Skin epidermis (tissue), 12 donors: ENCODE measurements at regions not wholly inside any gene's neighbourhood (a gene's known extent, or its start where the extent isn't known, plus 50 kb on each side); places are given as distances from the start of the nearest gene placed in this dataset.

Experiments used
- H3K27ac ChIP-seq, 21 experiments: fragments of 200-600 bp; sonication (generic) in 11 of 21; one replicate each; pipeline ENCODE4 v1.5.0; 2020; ENCODE audit warnings: mild to moderate bottlenecking in 3 of 21, inconsistent platforms in 2 of 21, moderate library complexity in 2 of 21
- H3K4me3 ChIP-seq, 7 experiments: fragments of 200-600 bp; sonication (generic) in 2 of 7; one replicate each; pipeline ENCODE4 v1.5.0; 2020; ENCODE audit warnings: inconsistent platforms in 2 of 7, mild to moderate bottlenecking in 2 of 7, moderate library complexity in 1 of 7

- no peak overlapping the region for H3K27ac ChIP-seq
- no peak overlapping the region for H3K4me3 ChIP-seq
Observed at GRCh38 chr3:104764496-104764895, 602.2 kb upstream of the ALCAM start.

- Histone ChIP-seq H3K27ac (no peak overlapping the region), H3K4me3 (no peak overlapping the region)
Observed at GRCh38 chr3:104768886-104769285, 597.8 kb upstream of the ALCAM start.

- Histone ChIP-seq H3K4me3 (no peak overlapping the region), H3K27ac (no peak overlapping the region)
Observed at GRCh38 chr3:104779324-104779723, 587.4 kb upstream of the ALCAM start.

GRCh38 chr3:104781112-104781511 is 585.6 kb upstream of the ALCAM start:
- no peak overlapping the region for H3K4me3 ChIP-seq
- no peak overlapping the region for H3K27ac ChIP-seq

GRCh38 chr3:104785947-104786346 is 580.8 kb upstream of the ALCAM start:
- Histone ChIP-seq H3K27ac (no peak overlapping the region), H3K4me3 (no peak overlapping the region)

GRCh38 chr3:104787306-104787705 is 579.4 kb upstream of the ALCAM start:
- no peak overlapping the region for H3K4me3 ChIP-seq
- no peak overlapping the region for H3K27ac ChIP-seq

GRCh38 chr3:104788807-104789206 is 577.9 kb upstream of the ALCAM start:
- H3K27ac ChIP-seq = no peak overlapping the region
- no peak overlapping the region for H3K4me3 ChIP-seq

- H3K27ac ChIP-seq = no peak overlapping the region
- no peak overlapping the region for H3K4me3 ChIP-seq
Observed at GRCh38 chr3:104791331-104791730, 575.4 kb upstream of the ALCAM start.

GRCh38 chr3:104796556-104796955 is 570.2 kb upstream of the ALCAM start:
- Histone ChIP-seq H3K27ac (no peak overlapping the region), H3K4me3 (no peak overlapping the region)

GRCh38 chr3:104805042-104805441 is 561.7 kb upstream of the ALCAM start:
- H3K27ac ChIP-seq = no peak overlapping the region
- no peak overlapping the region for H3K4me3 ChIP-seq

GRCh38 chr3:104805508-104805907 is 561.2 kb upstream of the ALCAM start:
- Histone ChIP-seq H3K27ac (no peak overlapping the region), H3K4me3 (no peak overlapping the region)

GRCh38 chr3:104810896-104811295 is 555.8 kb upstream of the ALCAM start:
- Histone ChIP-seq H3K4me3 (no peak overlapping the region), H3K27ac (no peak overlapping the region)

- no peak overlapping the region for H3K27ac ChIP-seq
- H3K4me3 ChIP-seq = no peak overlapping the region
Observed at GRCh38 chr3:104816008-104816407, 550.7 kb upstream of the ALCAM start.

GRCh38 chr3:104816716-104817115 is 550.0 kb upstream of the ALCAM start:
- no peak overlapping the region for H3K4me3 ChIP-seq
- H3K27ac ChIP-seq = no peak overlapping the region

GRCh38 chr3:104819333-104819732 is 547.4 kb upstream of the ALCAM start:
- Histone ChIP-seq H3K4me3 (no peak overlapping the region), H3K27ac (no peak overlapping the region)

- Histone ChIP-seq H3K27ac (no peak overlapping the region), H3K4me3 (no peak overlapping the region)
Observed at GRCh38 chr3:104820959-104821358, 545.8 kb upstream of the ALCAM start.

- Histone ChIP-seq H3K4me3 (no peak overlapping the region), H3K27ac (no peak overlapping the region)
Observed at GRCh38 chr3:104825116-104825515, 541.6 kb upstream of the ALCAM start.

- H3K4me3 ChIP-seq = no peak overlapping the region
- no peak overlapping the region for H3K27ac ChIP-seq
Observed at GRCh38 chr3:104831071-104831470, 535.6 kb upstream of the ALCAM start.

- Histone ChIP-seq H3K4me3 (no peak overlapping the region), H3K27ac (no peak overlapping the region)
Observed at GRCh38 chr3:104832530-104832929, 534.2 kb upstream of the ALCAM start.

- H3K4me3 ChIP-seq = no peak overlapping the region
- H3K27ac ChIP-seq = no peak overlapping the region
Observed at GRCh38 chr3:104835376-104835775, 531.3 kb upstream of the ALCAM start.

GRCh38 chr3:104846270-104846669 is 520.4 kb upstream of the ALCAM start:
- Histone ChIP-seq H3K4me3 (no peak overlapping the region), H3K27ac (no peak overlapping the region)

GRCh38 chr3:104849070-104849469 is 517.6 kb upstream of the ALCAM start:
- no peak overlapping the region for H3K27ac ChIP-seq
- no peak overlapping the region for H3K4me3 ChIP-seq

- H3K4me3 ChIP-seq = no peak overlapping the region
- H3K27ac ChIP-seq = no peak overlapping the region
Observed at GRCh38 chr3:104854468-104854867, 512.2 kb upstream of the ALCAM start.
